HK-2 (cell line): ENCODE measurements at regions not wholly inside any gene's neighbourhood (a gene's known extent, or its start where the extent isn't known, plus 50 kb on each side); places are given as distances from the start of the nearest gene placed in this dataset.

Source experiments
- DNase-seq: peaks from one replicate; pipeline ENCODE4 v3.0.0-alpha.2; 2018; ENCODE audit not compliant: unreplicated experiment

GRCh38 chr11:11789735-11790369 is 51.9 kb upstream of the USP47 start:
- DNase-seq: no peak

DNA sequence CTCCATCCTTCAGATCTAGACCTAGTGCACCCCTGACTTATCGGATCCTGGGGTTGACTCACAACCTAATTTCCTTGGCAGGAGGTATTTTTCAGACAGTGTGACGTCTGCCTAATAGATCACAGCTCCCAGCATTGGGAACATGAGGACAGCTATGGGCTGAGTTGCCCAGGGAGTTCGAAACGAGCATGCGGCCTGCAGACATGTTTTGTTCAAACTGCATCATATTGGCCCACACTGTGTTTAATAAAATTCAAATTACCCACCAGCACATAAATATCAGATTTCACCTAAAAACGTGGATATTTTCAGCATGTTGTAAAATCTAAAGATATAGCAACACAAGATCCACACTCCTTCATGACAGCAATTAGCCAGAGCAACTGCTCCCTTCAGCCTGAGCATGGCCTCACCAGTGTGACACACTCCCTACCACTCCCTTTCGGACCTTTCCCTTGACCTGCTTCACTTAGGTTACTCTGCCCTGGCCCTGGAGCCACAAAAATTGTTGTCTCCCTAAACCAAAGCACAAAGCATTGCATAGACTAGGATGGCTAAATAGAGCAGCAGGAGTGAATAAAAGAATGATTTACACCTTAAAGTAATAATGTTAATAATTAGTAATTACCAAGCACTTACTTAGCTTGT is 53.6 kb upstream of the USP47 start:
- no peak for DNase-seq

GRCh38 chr11:11787305-11788062 is 54.3 kb upstream of the USP47 start:
- DNase-seq: peak; percentile 35

DNA sequence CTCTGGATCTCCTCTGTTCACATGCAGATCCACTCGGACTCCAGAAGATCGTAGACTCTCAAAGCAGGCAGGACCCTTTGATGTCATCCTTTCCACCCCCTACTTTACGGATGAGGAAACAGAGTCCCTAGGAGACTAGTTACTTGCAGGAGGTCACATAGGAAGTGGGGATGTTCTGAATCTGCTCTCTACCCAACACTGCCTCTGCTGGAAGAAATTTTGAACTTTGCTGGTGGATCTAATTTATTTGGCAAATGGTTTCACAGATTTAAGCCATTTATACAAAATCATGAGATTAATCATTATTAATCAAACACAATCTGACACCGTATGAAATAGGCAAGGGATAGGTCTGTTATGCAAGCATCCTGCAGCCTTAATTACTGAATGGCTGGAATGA is 55.0 kb upstream of the USP47 start:
- no peak for DNase-seq

GRCh38 chr11:11786234-11786633 is 55.5 kb upstream of the USP47 start:
- no peak for DNase-seq

GRCh38 chr11:11782532-11783110 is 59.2 kb upstream of the USP47 start:
- DNase-seq: no peak

GRCh38 chr11:11780858-11781257 is 60.9 kb upstream of the USP47 start:
- DNase-seq: no peak

GRCh38 chr11:11779975-11780374 is 61.8 kb upstream of the USP47 start:
- no peak for DNase-seq

DNA sequence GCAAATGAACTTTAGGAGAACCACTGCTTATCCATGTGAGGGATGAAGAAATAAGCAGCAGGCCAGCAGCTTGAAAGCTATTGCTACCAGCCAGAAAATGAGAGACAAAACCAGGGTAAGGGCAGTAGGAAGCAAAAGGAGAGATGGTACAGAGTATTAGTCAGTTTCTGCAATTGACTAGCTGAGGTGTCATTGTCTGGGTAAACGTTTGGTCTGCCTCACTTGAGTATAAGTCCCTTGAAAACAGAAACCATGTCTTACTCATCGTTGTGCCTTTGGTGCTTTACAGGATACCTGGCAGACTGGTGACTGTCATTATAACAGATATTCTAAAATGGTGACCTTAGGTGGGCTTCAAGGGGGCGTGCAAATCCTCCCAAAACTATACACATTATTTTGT is 63.9 kb upstream of the USP47 start:
- no peak for DNase-seq

DNA sequence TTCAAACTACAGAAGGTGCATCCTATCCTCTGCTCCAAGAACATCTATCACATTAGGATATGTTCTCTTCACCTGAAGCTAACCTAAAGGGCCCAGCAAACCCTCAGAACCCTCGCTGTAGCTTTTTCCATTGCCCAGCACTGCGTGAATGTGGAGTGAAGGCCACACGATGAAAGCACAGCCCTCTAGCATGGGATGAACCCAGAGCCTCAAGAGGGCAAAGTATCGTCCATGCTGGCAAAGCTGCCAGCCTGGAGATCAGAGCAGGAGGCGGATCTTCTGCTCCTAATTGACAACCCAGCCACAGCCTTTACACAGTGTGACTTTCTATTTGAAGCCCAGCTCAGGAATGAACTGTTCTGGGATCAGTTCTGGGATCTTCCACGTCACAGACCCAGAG is 65.1 kb upstream of the USP47 start:
- no peak for DNase-seq

DNA sequence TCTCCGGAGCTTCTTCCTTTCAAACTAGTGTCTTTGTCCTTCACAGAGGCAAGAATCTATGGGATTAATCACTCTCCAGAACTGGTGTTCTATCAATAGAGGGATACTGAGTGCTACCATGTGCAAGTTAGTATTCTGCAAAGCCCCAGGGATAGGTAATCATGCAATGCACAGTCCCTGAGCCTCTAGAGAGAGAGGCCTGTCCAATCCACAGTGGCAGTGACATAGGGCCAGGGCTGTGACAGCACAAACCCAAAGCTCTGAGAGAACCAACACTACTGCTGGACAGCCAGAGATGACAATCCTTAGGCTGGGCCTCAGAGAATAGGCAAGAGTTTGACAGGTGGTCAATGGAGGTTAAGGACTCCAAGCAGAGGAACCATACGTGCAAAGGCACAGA is 66.8 kb upstream of the USP47 start:
- no peak for DNase-seq

- DNase-seq: no peak
Measured at GRCh38 chr11:11772865-11773515, 68.8 kb upstream of the USP47 start.

DNA sequence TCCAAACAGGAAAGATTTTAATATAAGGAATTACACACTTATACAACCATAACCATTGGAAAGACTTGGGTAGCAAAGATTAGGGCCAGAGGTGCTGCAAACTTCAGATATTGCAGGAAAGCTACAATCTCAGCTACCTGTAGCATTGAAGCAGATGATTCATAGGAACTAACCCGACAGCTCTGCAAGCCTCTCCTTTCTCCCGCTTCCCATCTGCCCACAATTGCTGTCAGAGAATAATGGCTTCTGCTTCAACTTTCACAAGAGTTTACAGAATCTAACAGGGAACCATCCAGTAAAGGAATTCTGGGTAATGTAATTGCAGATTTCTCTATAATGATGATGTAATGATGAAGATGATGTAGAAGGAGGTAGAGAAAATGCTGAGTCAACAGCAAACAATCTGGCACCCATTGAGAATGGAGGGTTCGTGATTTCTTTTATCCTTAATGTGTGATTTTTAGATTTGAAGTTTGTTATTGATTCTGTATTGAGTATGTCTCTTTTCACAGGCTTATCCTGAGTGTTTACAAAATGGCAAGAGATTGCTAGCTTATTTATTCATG is 70.8 kb upstream of the USP47 start:
- DNase-seq: no peak

- no peak for DNase-seq
Measured at GRCh38 chr11:11770296-11770695, 71.5 kb upstream of the USP47 start.

DNA sequence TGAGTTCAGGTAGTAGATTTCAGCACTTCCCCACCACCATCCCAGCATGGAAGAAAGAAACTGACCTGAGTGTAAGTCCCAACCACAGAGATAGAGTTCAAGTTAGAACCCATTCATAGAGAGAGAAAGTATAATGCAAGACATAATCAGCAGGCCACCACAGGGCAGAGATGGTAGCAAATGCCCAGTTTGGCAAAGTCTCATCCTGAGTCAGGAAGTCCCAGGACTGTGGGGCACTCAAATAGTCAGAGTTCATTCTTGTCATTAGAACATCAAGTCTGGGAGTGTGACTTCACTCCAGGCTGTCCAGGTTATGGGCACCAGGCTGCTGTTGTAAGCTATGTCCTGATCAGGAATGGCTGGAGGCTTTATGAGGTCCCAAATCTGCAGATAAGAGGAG is 72.0 kb upstream of the USP47 start:
- no peak for DNase-seq

GRCh38 chr11:11769362-11769761 is 72.4 kb upstream of the USP47 start:
- DNase-seq: no peak

- DNase-seq: no peak
Measured at GRCh38 chr11:11764423-11764803, 77.4 kb upstream of the USP47 start.

DNA sequence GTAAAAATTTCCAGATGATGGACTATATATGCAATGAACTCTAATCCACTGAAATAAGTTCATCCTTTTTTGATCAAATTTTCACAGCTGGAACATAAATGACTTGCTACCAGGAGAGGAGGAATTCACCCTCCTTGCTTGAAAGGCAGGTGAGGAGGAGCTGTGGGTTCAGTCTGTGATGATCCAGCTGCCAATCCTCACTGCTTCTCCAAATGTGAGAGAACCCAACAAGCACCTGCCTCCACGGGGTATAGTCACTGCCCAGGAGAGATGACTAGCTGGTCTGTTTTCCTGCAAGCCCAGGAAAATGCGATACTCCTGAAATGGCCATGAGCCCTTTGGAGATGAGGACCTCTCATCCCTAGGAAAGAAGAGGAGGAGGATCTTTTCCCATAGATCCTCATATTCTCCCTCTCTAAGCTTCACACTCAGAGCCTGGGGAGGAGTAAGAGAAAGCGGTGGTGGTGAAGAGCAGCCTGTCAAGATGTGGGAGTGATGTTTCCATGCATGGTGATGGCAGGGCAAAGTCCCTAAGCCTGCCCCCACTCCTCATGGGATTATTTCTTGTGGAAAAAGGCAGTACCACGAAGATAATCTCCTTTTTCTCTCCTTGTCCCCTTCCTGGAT is 77.9 kb upstream of the USP47 start:
- no peak for DNase-seq

DNA sequence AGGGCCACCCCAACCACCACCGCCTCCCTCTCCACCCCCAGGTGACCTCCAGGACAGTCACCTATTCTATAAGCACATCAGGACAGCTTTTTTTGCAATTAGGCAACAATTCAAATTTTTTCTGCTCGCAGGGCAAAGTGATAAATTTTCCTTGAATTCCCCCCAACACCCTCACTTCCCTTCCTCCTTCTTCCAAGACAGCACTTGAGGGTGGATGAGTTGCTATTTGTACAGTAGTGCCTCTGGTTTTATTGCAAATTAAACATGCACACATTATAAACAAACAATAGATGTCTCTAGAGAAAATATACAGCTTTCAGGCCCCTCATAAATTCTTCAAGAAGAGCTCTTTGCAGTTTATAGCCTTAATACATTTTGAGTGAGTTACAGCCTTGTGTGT is 80.9 kb upstream of the USP47 start:
- no peak for DNase-seq

DNA sequence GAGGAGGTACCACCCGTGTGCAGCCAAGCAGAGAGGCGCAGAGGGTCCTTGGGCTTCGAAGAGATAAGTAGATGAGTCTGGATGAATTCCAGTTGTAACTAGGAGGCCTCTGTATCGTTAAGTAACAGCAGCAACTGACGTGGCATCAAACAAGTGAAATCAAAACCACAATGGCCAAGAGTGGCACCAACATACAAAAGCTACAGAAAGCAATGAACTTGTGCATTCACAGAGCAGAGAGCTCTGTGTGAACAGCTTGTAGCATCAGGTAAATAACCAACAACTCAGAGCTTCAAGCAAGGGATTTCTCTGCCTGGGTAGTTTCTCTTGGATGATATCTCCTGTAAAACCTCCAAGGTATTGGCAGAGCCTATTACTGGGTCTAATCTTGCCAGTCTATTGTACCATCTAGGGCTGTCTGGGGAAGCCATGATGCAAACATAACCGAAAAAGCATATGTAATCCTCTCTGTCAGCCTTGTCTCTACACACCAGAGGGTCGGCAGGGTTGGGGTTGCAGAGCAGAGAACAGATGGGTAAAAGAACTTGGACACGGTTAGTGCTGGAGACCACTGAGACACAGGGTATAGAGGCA is 83.1 kb upstream of the USP47 start:
- DNase-seq: no peak

- DNase-seq: no peak
Measured at GRCh38 chr11:11757909-11758308, 83.9 kb upstream of the USP47 start.
